DND-41 (cell line): ENCODE measurements at regions not wholly inside any gene's neighbourhood (a gene's known extent, or its start where the extent isn't known, plus 50 kb on each side); places are given as distances from the start of the nearest gene placed in this dataset.

Experiments used
- ATAC-seq: fragments of 200-7000 bp; cut with Tn5 transposase; 3 replicates; pipeline ENCODE4 v1.9.1; 2021; ENCODE audit warnings: low read depth; ENCODE audit not compliant: insufficient read depth
- DNase-seq: peaks from one replicate; pipeline ENCODE4 v3.0.0-alpha.2; 2020
- H2AFZ ChIP-seq: 2 replicates; pipeline ENCODE4 v1.6.0; 2012; ENCODE audit warnings: low read depth, low read length
- H3K27ac ChIP-seq: 2 replicates; pipeline ENCODE4 v1.5.1; 2012; ENCODE audit warnings: low read length, inconsistent platforms
- H3K27me3 ChIP-seq: fragments of 200-600 bp; sonication (generic); 2 replicates; pipeline ENCODE4 v1.6.0; 2012; ENCODE audit warnings: low read length, mild to moderate bottlenecking, inconsistent platforms; ENCODE audit not compliant: insufficient read depth, poor library complexity
- H3K36me3 ChIP-seq: 2 replicates; pipeline ENCODE4 v1.5.1; 2012; ENCODE audit warnings: low read length, inconsistent platforms; ENCODE audit not compliant: insufficient read depth
- H3K4me1 ChIP-seq: 2 replicates; pipeline ENCODE4 v1.5.1; 2012; ENCODE audit warnings: mild to moderate bottlenecking, low read length; ENCODE audit not compliant: insufficient read depth
- H3K4me2 ChIP-seq: 2 replicates; pipeline ENCODE4 v1.6.0; 2012; ENCODE audit warnings: mild to moderate bottlenecking, moderate library complexity, low read length, inconsistent platforms; ENCODE audit not compliant: insufficient read depth
- H3K4me3 ChIP-seq, 2 experiments: fragments of 200-600 bp in 1 of 2; shearing (Covaris generic) in 1 of 2; 2 replicates each; pipeline ENCODE4 v1.5.1; 2012 to 2016; ENCODE audit warnings: inconsistent platforms in 2 of 2, low read length in 2 of 2, mild to moderate bottlenecking in 2 of 2, low read depth in 1 of 2, moderate library complexity in 1 of 2
- H3K79me2 ChIP-seq: 2 replicates; pipeline ENCODE4 v1.6.0; 2012; ENCODE audit warnings: low read length, inconsistent platforms; ENCODE audit not compliant: insufficient read depth
- H3K9ac ChIP-seq: 2 replicates; pipeline ENCODE4 v1.6.0; 2012; ENCODE audit warnings: low read depth, mild to moderate bottlenecking, inconsistent platforms, low read length, moderate library complexity
- H3K9me3 ChIP-seq: 2 replicates; pipeline ENCODE4 v1.5.1; 2012; ENCODE audit warnings: low read length, moderate library complexity, mild to moderate bottlenecking, inconsistent platforms; ENCODE audit not compliant: insufficient read depth, severe bottlenecking
- H4K20me1 ChIP-seq: 2 replicates; pipeline ENCODE4 v1.6.0; 2012; ENCODE audit warnings: low read length; ENCODE audit not compliant: insufficient read depth
- CTCF ChIP-seq: IDR thresholded peaks from 2 replicates; pipeline ENCODE4 v1.5.1; 2012; ENCODE audit warnings: borderline replicate concordance, low read length, moderate library complexity, mild to moderate bottlenecking; ENCODE audit not compliant: poor library complexity, severe bottlenecking; ENCODE audit errors: extremely low read depth
- EZH2 ChIP-seq: IDR thresholded peaks from 3 replicates; pipeline ENCODE4 v1.6.1; 2012; ENCODE audit warnings: borderline replicate concordance, low read depth, mild to moderate bottlenecking, moderate library complexity, low read length, inconsistent platforms; ENCODE audit not compliant: severe bottlenecking

GRCh38 chr10:9501944-9502343 is 1447.5 kb downstream of the GATA3 start:
- Histone ChIP-seq H3K4me3 (no peak overlapping the region), H3K4me2 (no peak overlapping the region), H3K27me3 (no peaks in the 10 kb centered on the region), H3K9me3 (no peaks in the 10 kb centered on the region), H3K79me2 (no peaks in the 10 kb centered on the region), H3K36me3 (no peaks in the 10 kb centered on the region), H3K27ac (no peak overlapping the region), H2AFZ (no peak overlapping the region), H3K4me1 (no peaks in the 10 kb centered on the region), H4K20me1 (no peaks in the 10 kb centered on the region), H3K9ac (no peak overlapping the region)
- DNase-seq (no peak), ATAC-seq (no peak)
- TF ChIP-seq EZH2 (no peak), CTCF (no peak)

GRCh38 chr10:9504227-9504626 is 1449.7 kb downstream of the GATA3 start:
- H3K4me3 ChIP-seq, result no peak overlapping the region
- no peak for DNase-seq
- no peak overlapping the region for H2AFZ ChIP-seq
- H4K20me1 ChIP-seq, result no peaks in the 10 kb centered on the region
- H3K79me2 ChIP-seq, result no peaks in the 10 kb centered on the region
- TF ChIP-seq EZH2 (no peak), CTCF (no peak)
- ATAC-seq, result no peak
- no peaks in the 10 kb centered on the region for H3K9me3 ChIP-seq
- no peaks in the 10 kb centered on the region for H3K36me3 ChIP-seq
- H3K4me2 ChIP-seq, result no peak overlapping the region
- H3K27ac ChIP-seq, result no peak overlapping the region
- H3K9ac ChIP-seq, result no peak overlapping the region
- H3K4me1 ChIP-seq, result no peaks in the 10 kb centered on the region
- no peaks in the 10 kb centered on the region for H3K27me3 ChIP-seq

- H3K9ac ChIP-seq, result no peak overlapping the region
- TF ChIP-seq EZH2 (no peak), CTCF (no peak)
- H2AFZ ChIP-seq, result no peak overlapping the region
- H3K4me2 ChIP-seq, result no peak overlapping the region
- DNase-seq, result no peak
- no peaks in the 10 kb centered on the region for H3K79me2 ChIP-seq
- no peaks in the 10 kb centered on the region for H3K9me3 ChIP-seq
- H3K4me1 ChIP-seq, result no peaks in the 10 kb centered on the region
- no peak for ATAC-seq
- H3K4me3 ChIP-seq, result no peak overlapping the region
- no peaks in the 10 kb centered on the region for H3K36me3 ChIP-seq
- no peak overlapping the region for H3K27ac ChIP-seq
- H3K27me3 ChIP-seq, result no peaks in the 10 kb centered on the region
- no peaks in the 10 kb centered on the region for H4K20me1 ChIP-seq
Measured at GRCh38 chr10:9505546-9505945, 1451.1 kb downstream of the GATA3 start.

- no peaks in the 10 kb centered on the region for H4K20me1 ChIP-seq
- no peaks in the 10 kb centered on the region for H3K9me3 ChIP-seq
- H3K4me1 ChIP-seq, result no peaks in the 10 kb centered on the region
- ATAC-seq (no peak), DNase-seq (no peak)
- no peak overlapping the region for H3K9ac ChIP-seq
- no peak overlapping the region for H2AFZ ChIP-seq
- TF ChIP-seq EZH2 (no peak), CTCF (no peak)
- no peaks in the 10 kb centered on the region for H3K27me3 ChIP-seq
- H3K4me3 ChIP-seq, result no peak overlapping the region
- no peak overlapping the region for H3K4me2 ChIP-seq
- no peaks in the 10 kb centered on the region for H3K36me3 ChIP-seq
- no peak overlapping the region for H3K27ac ChIP-seq
- H3K79me2 ChIP-seq, result no peaks in the 10 kb centered on the region
Measured at GRCh38 chr10:9508606-9509005, 1454.1 kb downstream of the GATA3 start.
